Natural killer cell (primary cell): ENCODE measurements at regions not wholly inside any gene's neighbourhood (a gene's known extent, or its start where the extent isn't known, plus 50 kb on each side); places are given as distances from the start of the nearest gene placed in this dataset.

Experiments
- ATAC-seq, 3 donors: fragments of 150-1000 bp in 2 of 3; fragments of 200-7000 bp in 1 of 3; cut with Tn5 transposase; 1 replicate in 1 of 3; 2 replicates in 2 of 3; pipeline ENCODE4 v1.10.0; 2021; ENCODE audit warnings: mild to moderate bottlenecking in 2 of 3, moderate library complexity in 2 of 3
- DNase-seq, 2 donors: peaks; one replicate each; pipeline versions ENCODE4 v3.0.0 to v3.0.0-alpha.2; 2013 to 2021; ENCODE audit warnings: mixed read lengths in 1 of 2
- H3K27ac ChIP-seq: one replicate; pipeline ENCODE4 v1.5.1; 2013; ENCODE audit warnings: mild to moderate bottlenecking, low read length
- H3K27me3 ChIP-seq: one replicate; pipeline ENCODE4 v1.6.1; 2013; ENCODE audit warnings: low read length; ENCODE audit not compliant: control insufficient read depth, insufficient read depth
- H3K36me3 ChIP-seq: one replicate; pipeline ENCODE4 v1.6.1; 2013; ENCODE audit warnings: low read length; ENCODE audit not compliant: control insufficient read depth, insufficient read depth
- H3K4me1 ChIP-seq: one replicate; pipeline ENCODE4 v1.6.1; 2013; ENCODE audit warnings: low read length; ENCODE audit not compliant: control insufficient read depth, insufficient read depth
- H3K4me3 ChIP-seq: one replicate; pipeline ENCODE4 v1.5.1; 2013; ENCODE audit warnings: low read length
- H3K9me3 ChIP-seq: one replicate; pipeline ENCODE4 v1.6.1; 2013; ENCODE audit warnings: low read length; ENCODE audit not compliant: control insufficient read depth, insufficient read depth
- H3K27ac Mint-ChIP-seq, 2 donors: one replicate each; pipeline ENCODE4 v1.8.0; 2022; ENCODE audit warnings: mild to moderate bottlenecking in 2 of 2, mixed read lengths in 2 of 2, moderate library complexity in 1 of 2
- H3K27me3 Mint-ChIP-seq, 2 donors: one replicate each; pipeline ENCODE4 v1.8.0; 2022; ENCODE audit warnings: low read depth in 2 of 2, mixed read lengths in 2 of 2
- H3K36me3 Mint-ChIP-seq: one replicate; pipeline ENCODE4 v1.8.0; 2022; ENCODE audit warnings: mixed read lengths
- H3K4me1 Mint-ChIP-seq, 2 donors: one replicate each; pipeline ENCODE4 v1.8.0; 2022; ENCODE audit warnings: mixed read lengths in 2 of 2
- H3K4me3 Mint-ChIP-seq: one replicate; pipeline ENCODE4 v1.8.0; 2022; ENCODE audit warnings: mild to moderate bottlenecking, moderate library complexity, mixed read lengths
- H3K9me3 Mint-ChIP-seq, 2 donors: one replicate each; pipeline ENCODE4 v1.8.0; 2022; ENCODE audit warnings: mixed read lengths in 2 of 2
- CTCF ChIP-seq: fragments of 200-600 bp; IDR thresholded peaks from one replicate; pipeline ENCODE4 v1.8.0; 2022; ENCODE audit warnings: antibody characterized with exemption
- WGBS: methylation state at CpG from one replicate; pipeline ENCODE4 v1.1.7; 2013; ENCODE audit warnings: missing lambda C conversion rate; ENCODE audit not compliant: insufficient coverage; 5-methylcytosine and 5-hydroxymethylcytosine counted together
- intact Hi-C: fragments of 100-400 bp; cut with micrococcal nuclease; formaldehyde crosslinking; loops from one replicate; pipeline ENCODE4 v1.14.2; 2022

DNA sequence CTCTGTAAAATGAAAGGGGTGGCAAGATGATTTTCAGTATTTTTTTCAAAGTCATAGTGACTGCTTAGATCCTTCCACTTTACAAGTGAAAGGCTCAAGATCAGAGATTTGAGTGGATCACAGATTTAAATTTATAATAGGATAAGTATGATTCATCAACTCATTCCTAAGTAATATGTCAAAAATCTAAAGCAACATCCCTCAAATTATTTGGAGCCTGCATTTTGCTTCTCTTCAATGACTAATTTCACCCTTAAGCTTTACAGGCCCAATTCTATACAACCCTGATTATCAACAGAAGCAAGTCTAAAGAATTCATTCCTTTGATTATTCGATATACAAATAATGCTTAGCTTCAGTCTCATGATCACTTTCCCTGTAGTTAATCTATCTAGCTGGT is 93.9 kb upstream of the HEY2 start:
- TF ChIP-seq CTCF, result no peak
- no peaks in the 10 kb centered on the region for H3K4me1 ChIP-seq
- Mint-ChIP-seq H3K36me3 (no peaks in the 10 kb centered on the region), H3K4me1 (no peaks in the 10 kb centered on the region), H3K27me3 (peaks cover 2 to 18% of the 10 kb centered on the region in 2 donors), H3K27ac (no peak overlapping the region), H3K9me3 (peaks cover 0 to 2% of the 10 kb centered on the region in 2 donors), H3K4me3 (no peak overlapping the region)
- no peaks in the 10 kb centered on the region for H3K9me3 ChIP-seq
- DNase-seq, result no peak
- H3K36me3 ChIP-seq, result no peaks in the 10 kb centered on the region
- no peak overlapping the region for H3K27ac ChIP-seq
- no peak overlapping the region for H3K4me3 ChIP-seq
- WGBS, result no CpG with 5 or more reads among the region's 1 CpG
- no peak for ATAC-seq
- H3K27me3 ChIP-seq, result no peaks in the 10 kb centered on the region
- intact Hi-C loops, result no loop called here

GRCh38 chr6:125656287-125656870 is 93.1 kb upstream of the HEY2 start:
- TF ChIP-seq CTCF, result no peak
- no peaks in the 10 kb centered on the region for H3K36me3 ChIP-seq
- peaks cover 0 to 2% of the 10 kb centered on the region in 2 donors for H3K9me3 Mint-ChIP-seq
- no peaks in the 10 kb centered on the region for H3K36me3 Mint-ChIP-seq
- H3K4me1 ChIP-seq, result no peaks in the 10 kb centered on the region
- no peak overlapping the region for H3K27ac ChIP-seq
- DNase-seq (no peak), ATAC-seq (no peak)
- no peaks in the 10 kb centered on the region for H3K4me1 Mint-ChIP-seq
- no peak overlapping the region for H3K4me3 ChIP-seq
- 84% methylated on average over 5 of the region's 5 CpGs for WGBS
- no peaks in the 10 kb centered on the region for H3K9me3 ChIP-seq
- H3K27ac Mint-ChIP-seq, result no peak overlapping the region
- H3K27me3 ChIP-seq, result no peaks in the 10 kb centered on the region
- intact Hi-C loops, result no loop called here
- H3K4me3 Mint-ChIP-seq, result no peak overlapping the region
- peaks cover 2 to 18% of the 10 kb centered on the region in 2 donors for H3K27me3 Mint-ChIP-seq

DNA sequence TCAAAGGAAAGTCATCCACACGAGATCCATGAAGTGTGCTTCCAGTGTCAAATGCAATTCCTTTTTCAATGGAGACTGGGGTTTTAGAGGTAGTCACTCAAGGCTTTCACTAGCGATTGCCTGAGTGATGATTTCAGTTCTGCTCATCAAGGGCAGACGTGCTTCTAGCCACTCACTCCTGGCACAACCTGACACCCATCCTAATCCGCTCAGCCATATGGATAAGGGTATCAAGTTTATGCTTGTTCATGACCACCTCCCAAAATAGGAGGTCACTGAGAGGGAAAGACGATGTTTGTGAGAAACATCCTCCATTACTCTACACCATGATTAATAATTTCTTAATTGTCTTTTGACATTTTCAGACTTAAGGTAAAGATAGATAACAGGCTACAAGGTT is 91.3 kb upstream of the HEY2 start:
- no peak for ATAC-seq
- H3K36me3 Mint-ChIP-seq, result no peaks in the 10 kb centered on the region

More for the DNA sequence above, 91.3 kb upstream of the HEY2 start:
- Mint-ChIP-seq H3K4me1 (no peaks in the 10 kb centered on the region), H3K27ac (no peak overlapping the region), H3K9me3 (peaks cover 0 to 2% of the 10 kb centered on the region in 2 donors), H3K4me3 (no peak overlapping the region), H3K27me3 (peaks cover 2 to 18% of the 10 kb centered on the region in 2 donors)
- Histone ChIP-seq H3K27me3 (no peaks in the 10 kb centered on the region), H3K9me3 (no peaks in the 10 kb centered on the region), H3K4me1 (no peaks in the 10 kb centered on the region), H3K27ac (no peak overlapping the region), H3K4me3 (no peak overlapping the region), H3K36me3 (no peaks in the 10 kb centered on the region)
- TF ChIP-seq CTCF, result no peak
- WGBS, result 74% methylated on average over 3 of the region's 5 CpGs
- DNase-seq, result no peak
- intact Hi-C loops, result no loop called here
